ENCODE measurements at regions not wholly inside any gene's neighbourhood (a gene's known extent, or its start where the extent isn't known, plus 50 kb on each side); places are given as distances from the start of the nearest gene placed in this dataset.
A peak's percentile ranks its signal among the peaks of the same experiment; 100 is the strongest.

- 76% methylated on average over 12 of the region's 14 CpGs for WGBS (ENCODE audit: insufficient coverage, low coverage, low lambda C conversion rate, missing lambda C conversion rate)
- H3K27ac ChIP-seq, result no peak overlapping the region
- no peaks in the 10 kb centered on the region for H3K27me3 ChIP-seq
- DNase-seq, result no peak
- peak in 3 of 4 donors; percentile 7 to 14 (median 8) for TF ChIP-seq CTCF (IDR thresholded peaks at IDR 0.05)
- TF ChIP-seq POLR2A (IDR thresholded peaks at IDR 0.05), result no peak
- intact Hi-C loops (cut with DNase I), result no loop called here
- H3K36me3 ChIP-seq, result no peaks in the 10 kb centered on the region
- no peak overlapping the region for H3K4me3 ChIP-seq
- no peaks in the 10 kb centered on the region for H3K9me3 ChIP-seq
- ATAC-seq, result peak in 3 of 4 donors; percentile 22 to 44 (median 25)
- H3K4me1 ChIP-seq, result no peaks in the 10 kb centered on the region
These were observed 220.6 kb upstream of the ZFHX3 start for GRCh38 chr16:73268366-73268993.

- no peak for ATAC-seq
- 64% methylated on average over 5 of the region's 5 CpGs for WGBS (ENCODE audit: insufficient coverage, low coverage, low lambda C conversion rate, missing lambda C conversion rate)
- TF ChIP-seq POLR2A (IDR thresholded peaks at IDR 0.05) (no peak), CTCF (IDR thresholded peaks at IDR 0.05) (no peak)
- Histone ChIP-seq H3K9me3 (no peaks in the 10 kb centered on the region), H3K36me3 (no peaks in the 10 kb centered on the region), H3K4me1 (no peaks in the 10 kb centered on the region), H3K27me3 (no peaks in the 10 kb centered on the region), H3K4me3 (no peak overlapping the region), H3K27ac (no peak overlapping the region)
- no peak for DNase-seq
- intact Hi-C loops (cut with DNase I), result no loop called here
These were observed 218.0 kb upstream of the ZFHX3 start for GRCh38 chr16:73265935-73266334.

DNA sequence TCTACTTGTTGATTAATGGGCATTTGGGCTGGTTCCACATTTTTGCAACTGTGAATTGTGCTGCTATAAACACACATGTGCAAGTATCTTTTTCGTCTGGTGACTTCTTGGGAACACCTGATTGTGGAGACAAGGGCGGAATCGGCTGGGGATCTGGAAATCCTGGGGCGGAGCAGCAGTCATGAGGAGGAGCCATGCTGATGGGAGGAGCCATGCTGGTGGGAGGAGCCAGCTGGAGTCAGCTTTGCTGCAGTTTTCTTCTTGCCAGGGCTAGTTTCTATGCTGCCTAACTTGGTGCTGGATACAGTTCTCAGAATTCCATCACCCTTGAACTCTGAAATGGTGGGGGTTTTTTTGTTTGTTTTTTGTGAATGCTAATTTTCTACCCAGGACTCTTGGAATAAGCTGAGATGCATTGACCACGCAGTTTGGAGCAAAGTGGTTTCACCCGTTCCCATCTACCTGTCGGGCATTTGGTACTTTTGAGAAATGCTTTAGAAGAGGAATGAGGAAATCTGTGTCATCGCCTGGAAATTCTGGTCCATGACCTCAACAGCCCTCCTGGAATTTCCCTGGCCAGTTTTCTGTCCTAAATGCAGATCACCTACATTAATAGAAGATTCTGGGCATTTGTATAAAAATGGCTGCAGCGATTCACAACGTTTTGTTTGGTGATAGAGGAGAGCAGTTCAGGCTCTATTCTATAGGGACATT lies 217.4 kb upstream of the ZFHX3 start:
- DNase-seq, result no peak
- H3K27me3 ChIP-seq, result no peaks in the 10 kb centered on the region
- H3K4me3 ChIP-seq, result no peak overlapping the region
- WGBS (ENCODE audit: insufficient coverage, low coverage, low lambda C conversion rate, missing lambda C conversion rate), result 49% methylated on average over 9 of the region's 10 CpGs
- intact Hi-C loops (cut with DNase I), result no loop called here
- ATAC-seq, result peak in 1 of 4 donors; percentile 22
- H3K9me3 ChIP-seq, result no peaks in the 10 kb centered on the region
- no peak overlapping the region for H3K27ac ChIP-seq
- TF ChIP-seq POLR2A (IDR thresholded peaks at IDR 0.05), result no peak
- no peak for TF ChIP-seq CTCF (IDR thresholded peaks at IDR 0.05)
- H3K4me1 ChIP-seq, result no peaks in the 10 kb centered on the region
- H3K36me3 ChIP-seq, result no peaks in the 10 kb centered on the region

- TF ChIP-seq CTCF (IDR thresholded peaks at IDR 0.05) (no peak), POLR2A (IDR thresholded peaks at IDR 0.05) (no peak)
- ATAC-seq, result no peak
- Histone ChIP-seq H3K27ac (no peak overlapping the region), H3K4me3 (no peak overlapping the region), H3K36me3 (no peaks in the 10 kb centered on the region), H3K27me3 (no peaks in the 10 kb centered on the region), H3K4me1 (no peaks in the 10 kb centered on the region), H3K9me3 (no peaks in the 10 kb centered on the region)
- no peak for DNase-seq
- intact Hi-C loops (cut with DNase I), result no loop called here
- WGBS (ENCODE audit: insufficient coverage, low coverage, low lambda C conversion rate, missing lambda C conversion rate), result 57% methylated on average over 1 of the region's 2 CpGs
These were observed 215.0 kb upstream of the ZFHX3 start for GRCh38 chr16:73262931-73263330.

All from right lobe of liver (tissue), 6 donors.